ENCODE measurements at regions not wholly inside any gene's neighbourhood (a gene's known extent, or its start where the extent isn't known, plus 50 kb on each side); places are given as distances from the start of the nearest gene placed in this dataset.

DNA sequence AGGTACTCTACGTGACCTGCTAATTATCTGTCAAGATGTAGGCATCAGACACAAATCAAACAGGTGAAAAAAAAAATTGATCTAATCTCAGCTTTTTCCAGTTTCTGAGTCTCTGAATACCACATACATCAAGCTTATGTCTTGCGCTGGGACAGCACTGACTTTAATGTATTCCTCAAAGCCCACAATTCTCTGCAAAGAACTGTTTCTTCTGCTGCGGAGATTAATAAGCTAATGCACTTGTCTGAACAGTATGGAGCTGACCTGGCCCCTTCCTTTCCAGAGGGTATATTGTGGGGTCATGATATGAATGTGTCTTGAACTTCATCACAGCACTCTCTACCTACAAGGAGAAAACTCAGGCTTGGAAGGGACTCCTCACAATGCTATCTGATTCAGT, 87.8 kb downstream of the FOXB1 start:
- FAIRE-seq = no peak

DNA sequence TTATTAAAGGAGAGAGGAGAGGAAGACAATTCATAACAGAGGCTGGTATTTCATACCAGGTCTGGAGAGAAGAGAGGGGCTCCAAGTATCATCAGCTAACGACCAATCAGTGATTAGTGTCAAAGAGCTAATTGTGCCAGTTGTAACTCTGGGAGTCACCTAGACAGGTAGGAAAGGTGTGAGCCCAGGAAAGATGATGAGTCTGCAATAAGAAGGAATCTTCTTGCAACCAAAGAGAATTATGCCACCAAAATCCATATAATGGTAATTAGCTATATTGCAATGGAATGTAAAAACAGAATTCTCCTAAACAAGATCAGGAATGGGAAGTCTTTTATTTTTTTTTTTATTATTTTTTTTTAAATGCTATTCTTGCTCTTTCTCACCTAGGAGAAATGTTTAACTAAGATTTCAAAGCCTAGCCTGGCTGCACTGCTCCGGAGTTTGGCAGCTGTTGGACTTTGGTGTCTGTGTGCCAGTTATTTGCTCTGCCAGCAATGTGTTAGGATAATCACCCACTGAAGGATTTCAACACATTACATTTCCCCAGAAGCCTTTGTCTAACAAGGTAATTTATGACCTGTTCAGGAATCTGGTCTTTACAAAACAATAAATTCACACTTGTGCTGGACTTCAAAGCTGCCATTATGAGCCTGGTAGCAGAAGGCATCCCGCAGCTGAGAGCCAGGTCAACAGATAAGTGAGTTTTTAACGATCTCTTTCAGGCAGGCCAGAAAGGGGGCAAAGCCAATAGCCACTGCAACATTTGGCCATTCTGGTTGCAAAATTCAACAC, 89.4 kb downstream of the FOXB1 start:
- Histone ChIP-seq H3K4me3 (no peak overlapping the region), H3K4me2 (0 out of 3 replicates have a peak overlapping the region, but pooled peaks have one; percentile 5), H3K4me1 (peaks cover 27% of the 10 kb centered on the region), H3K27ac (0 out of 6 replicates have a peak overlapping the region, but pooled peaks of 1 of the 2 experiments have one; percentile 7), H3K9me3 (peaks cover 15% of the 10 kb centered on the region; the same call in 2 of the 3 replicates)
- TF ChIP-seq RNF2 (IDR thresholded peaks at IDR 0.05; ENCODE audit: borderline replicate concordance, low read depth) (no peak), JUNB (IDR thresholded peaks at IDR 0.05) (no peak), ZSCAN20 (CRISPR knock-in tag; IDR thresholded peaks at IDR 0.05) (no peak), MAFK (IDR thresholded peaks at IDR 0.05; ENCODE audit: partially characterized antibody) (peak; percentile 53), CEBPB (IDR thresholded peaks at IDR 0.05) (no peak), EP300 (IDR thresholded peaks at IDR 0.05) (0 out of 5 replicates have a peak, but pooled peaks of 1 of the 2 experiments have one; percentile 23), HDAC2 (IDR thresholded peaks at IDR 0.05) (no peak), POLR2A (IDR thresholded peaks at IDR 0.05; ENCODE audit: low read length) (no peak), NR3C1 (IDR thresholded peaks at IDR 0.05) (no peak), CHD4 (IDR thresholded peaks at IDR 0.05; ENCODE audit: borderline replicate concordance) (no peak), FOSL2 (IDR thresholded peaks at IDR 0.05) (no peak), FOSL2 (CRISPR knock-in tag; IDR thresholded peaks at IDR 0.05) (no peak), MAZ (IDR thresholded peaks at IDR 0.05; ENCODE audit: borderline replicate concordance, low read depth, low read length) (no peak), CBX2 (IDR thresholded peaks at IDR 0.05; ENCODE audit: borderline replicate concordance, low read depth) (no peak), E2F6 (IDR thresholded peaks at IDR 0.05; ENCODE audit: borderline replicate concordance, low read depth) (no peak), FOSB (CRISPR knock-in tag; IDR thresholded peaks at IDR 0.05) (no peak), FOXS1 (CRISPR knock-in tag; IDR thresholded peaks at IDR 0.05) (no peak), TFCP2L1 (CRISPR knock-in tag; IDR thresholded peaks at IDR 0.05) (no peak)
- TF ChIP-seq, protein P1, sequence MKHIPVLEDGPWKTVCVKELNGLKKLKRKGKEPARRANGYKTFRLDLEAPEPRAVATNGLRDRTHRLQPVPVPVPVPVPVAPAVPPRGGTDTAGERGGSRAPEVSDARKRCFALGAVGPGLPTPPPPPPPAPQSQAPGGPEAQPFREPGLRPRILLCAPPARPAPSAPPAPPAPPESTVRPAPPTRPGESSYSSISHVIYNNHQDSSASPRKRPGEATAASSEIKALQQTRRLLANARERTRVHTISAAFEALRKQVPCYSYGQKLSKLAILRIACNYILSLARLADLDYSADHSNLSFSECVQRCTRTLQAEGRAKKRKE (CRISPR knock-in tag; IDR thresholded peaks at IDR 0.05; ENCODE audit: low read depth) = no peak
- FAIRE-seq = no peak
- WGBS (ENCODE audit: missing lambda C conversion rate) = 13% methylated on average over 4 of the region's 4 CpGs
- no peak for DNase-seq (ENCODE audit: low read depth in 1 of 2, low spot score in 1 of 2)
- ATAC-seq = no peak
- CTCF ChIA-PET = interaction anchor here (1.1 to 1.3 kb wide), 3 partner anchors 34 to 235 kb away, joined by 3 to 4 read pairs (median 3); no protein-coding TSS in a partner anchor
- POLR2A ChIA-PET = no interaction called here

More for the DNA sequence above, 87.8 kb downstream of the FOXB1 start:
- Histone ChIP-seq H3K9me3 (peaks cover 8% of the 10 kb centered on the region; the same call in 1 of the 3 replicates), H3K4me1 (peaks cover 27% of the 10 kb centered on the region), H3K27ac (peak overlapping the region; percentile 51 to 70; a peak in 5 of 6 replicates), H3K4me2 (peak overlapping the region; percentile 51), H3K4me3 (no peak overlapping the region)
- DNase-seq (ENCODE audit: low read depth in 1 of 2, low spot score in 1 of 2) (no peak), ATAC-seq (no peak)
- WGBS (ENCODE audit: missing lambda C conversion rate) = 74% methylated on average over 3 of the region's 3 CpGs
- POLR2A ChIA-PET = no interaction called here
- CTCF ChIA-PET = interaction anchor here (0.6 to 1.5 kb wide), 5 partner anchors 9 to 851 kb away, joined by 3 to 4 read pairs (median 3); no protein-coding TSS in a partner anchor
- TF ChIP-seq GATA3 (IDR thresholded peaks at IDR 0.05; ENCODE audit: borderline replicate concordance) = no peak
- no peak for TF ChIP-seq ZC3H11A (IDR thresholded peaks at IDR 0.05)
- no peak for TF ChIP-seq JUN (IDR thresholded peaks at IDR 0.05)
- no peak for TF ChIP-seq FOSL2 (IDR thresholded peaks at IDR 0.05)
- TF ChIP-seq FOSL2 (CRISPR knock-in tag; IDR thresholded peaks at IDR 0.05) = no peak
- no peak for TF ChIP-seq JUNB (IDR thresholded peaks at IDR 0.05)
- TF ChIP-seq SREBF2 (IDR thresholded peaks at IDR 0.05) = no peak
- TF ChIP-seq MAX (IDR thresholded peaks at IDR 0.05) = no peak
- no peak for TF ChIP-seq HEYL (CRISPR knock-in tag; IDR thresholded peaks at IDR 0.05)
- no peak for TF ChIP-seq EHF (CRISPR knock-in tag; IDR thresholded peaks at IDR 0.05)
- TF ChIP-seq PHF8 (IDR thresholded peaks at IDR 0.05; ENCODE audit: borderline replicate concordance, low read depth) = no peak
- TF ChIP-seq RARB (CRISPR knock-in tag; IDR thresholded peaks at IDR 0.05) = no peak
- TF ChIP-seq BCL3 (IDR thresholded peaks at IDR 0.05) = no peak
- TF ChIP-seq, protein P1 (CRISPR knock-in tag; IDR thresholded peaks at IDR 0.05; ENCODE audit: low read depth) = no peak
- no peak for TF ChIP-seq HDAC2 (IDR thresholded peaks at IDR 0.05)
- no peak for TF ChIP-seq KDM1A (IDR thresholded peaks at IDR 0.05; ENCODE audit: low read depth)
- no peak for TF ChIP-seq POLR2AphosphoS2 (conservative IDR thresholded peaks at IDR 0.05; ENCODE audit: low read length)
- no peak for TF ChIP-seq POLR2A (IDR thresholded peaks at IDR 0.05; ENCODE audit: low read length)
- TF ChIP-seq HES2 (IDR thresholded peaks at IDR 0.05) = no peak

All from A549 (cell line).